ENCODE measurements at regions not wholly inside any gene's neighbourhood (a gene's known extent, or its start where the extent isn't known, plus 50 kb on each side); places are given as distances from the start of the nearest gene placed in this dataset.
A peak's percentile ranks its signal among the peaks of the same experiment; 100 is the strongest.
"Not testable (repeated sequence)": the region's sequence is repeated elsewhere in the genome, so short reads cannot be mapped to it uniquely, and the experiment has no call there.

- no peak for FAIRE-seq
These were observed 114.0 kb downstream of the SLC38A4 start for GRCh38 chr12:46711756-46712155.

GRCh38 chr12:46710125-46710743 lies 115.6 kb downstream of the SLC38A4 start:
- FAIRE-seq, result no peak

GRCh38 chr12:46702581-46703344 lies 123.0 kb downstream of the SLC38A4 start:
- no peak for FAIRE-seq

- FAIRE-seq, result no peak
These were observed 124.4 kb downstream of the SLC38A4 start for GRCh38 chr12:46701356-46701755.

GRCh38 chr12:46699986-46700385 lies 125.8 kb downstream of the SLC38A4 start:
- no peak for FAIRE-seq

GRCh38 chr12:46698003-46698402 lies 127.8 kb downstream of the SLC38A4 start:
- no peak for FAIRE-seq

- FAIRE-seq, result no peak
These were observed 132.3 kb downstream of the SLC38A4 start for GRCh38 chr12:46693518-46693917.

- FAIRE-seq, result no peak
These were observed 132.8 kb downstream of the SLC38A4 start for GRCh38 chr12:46693034-46693433.

GRCh38 chr12:46692606-46693005 lies 133.2 kb downstream of the SLC38A4 start:
- no peak for FAIRE-seq

GRCh38 chr12:46686267-46686942 lies 139.4 kb downstream of the SLC38A4 start:
- FAIRE-seq, result no peak

GRCh38 chr12:46684243-46684642 lies 141.6 kb downstream of the SLC38A4 start:
- FAIRE-seq, result not testable (repeated sequence)

- FAIRE-seq, result no peak
These were observed 143.6 kb downstream of the SLC38A4 start for GRCh38 chr12:46682148-46682547.

- no peak for FAIRE-seq
These were observed 145.3 kb downstream of the SLC38A4 start for GRCh38 chr12:46680506-46680905.

GRCh38 chr12:46679754-46680153 lies 146.0 kb downstream of the SLC38A4 start:
- FAIRE-seq, result no peak

- no peak for FAIRE-seq
These were observed 147.4 kb downstream of the SLC38A4 start for GRCh38 chr12:46678426-46678825.

- peak; percentile 65 for FAIRE-seq
These were observed 148.0 kb downstream of the SLC38A4 start for GRCh38 chr12:46677749-46678148.

GRCh38 chr12:46676797-46677520 lies 148.8 kb downstream of the SLC38A4 start:
- FAIRE-seq, result peak; percentile 94

GRCh38 chr12:46676396-46676795 lies 149.4 kb downstream of the SLC38A4 start:
- peak; percentile 82 for FAIRE-seq

GRCh38 chr12:46675736-46676135 lies 150.1 kb downstream of the SLC38A4 start:
- FAIRE-seq, result peak; percentile 98

- FAIRE-seq, result no peak
These were observed 151.0 kb downstream of the SLC38A4 start for GRCh38 chr12:46674800-46675199.

- FAIRE-seq, result no peak
These were observed 151.7 kb downstream of the SLC38A4 start for GRCh38 chr12:46674129-46674528.

GRCh38 chr12:46671102-46671501 lies 154.7 kb downstream of the SLC38A4 start:
- FAIRE-seq, result no peak

- no peak for FAIRE-seq
These were observed 155.2 kb downstream of the SLC38A4 start for GRCh38 chr12:46670636-46671035.
